PFSK-1 (cell line): ENCODE measurements at regions not wholly inside any gene's neighbourhood (a gene's known extent, or its start where the extent isn't known, plus 50 kb on each side); places are given as distances from the start of the nearest gene placed in this dataset.

Experiments used
- TAF1 ChIP-seq: IDR thresholded peaks from 2 replicates; pipeline ENCODE4 v1.6.1; 2012; ENCODE audit warnings: low read length, control low read depth, borderline replicate concordance; ENCODE audit not compliant: insufficient read depth
- TF ChIP-seq, protein P1 (sequence below), 2 experiments: IDR thresholded peaks; 2 replicates each; pipeline versions ENCODE4 v1.6.1 to v1.8.0; 2011 to 2012; ENCODE audit warnings: low read depth in 2 of 2, low read length in 2 of 2, control low read depth in 1 of 2, inconsistent platforms in 1 of 2, mild to moderate bottlenecking in 1 of 2, moderate library complexity in 1 of 2; ENCODE audit not compliant: insufficient read depth in 1 of 2

DNA sequence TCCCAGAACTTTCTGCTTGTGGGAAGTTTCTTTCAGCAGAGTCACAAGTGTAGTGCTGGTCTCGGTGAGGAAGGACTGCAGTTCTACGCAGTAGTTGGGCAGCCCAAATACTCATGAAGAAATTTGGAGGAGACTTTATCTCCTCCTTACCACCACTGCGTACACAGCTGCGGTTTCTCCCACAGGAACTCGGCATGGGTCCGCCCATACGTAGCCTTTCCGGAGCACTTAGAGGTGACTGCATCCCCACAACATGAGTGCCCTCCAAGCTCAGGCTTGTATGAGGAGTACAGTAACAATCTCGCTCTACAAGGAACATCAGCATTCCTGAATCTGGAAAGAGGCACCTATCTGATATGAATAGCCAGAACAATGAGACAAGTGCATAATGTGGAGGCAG, 549.2 kb upstream of the SEMA3D start:
- TF ChIP-seq, protein P1, sequence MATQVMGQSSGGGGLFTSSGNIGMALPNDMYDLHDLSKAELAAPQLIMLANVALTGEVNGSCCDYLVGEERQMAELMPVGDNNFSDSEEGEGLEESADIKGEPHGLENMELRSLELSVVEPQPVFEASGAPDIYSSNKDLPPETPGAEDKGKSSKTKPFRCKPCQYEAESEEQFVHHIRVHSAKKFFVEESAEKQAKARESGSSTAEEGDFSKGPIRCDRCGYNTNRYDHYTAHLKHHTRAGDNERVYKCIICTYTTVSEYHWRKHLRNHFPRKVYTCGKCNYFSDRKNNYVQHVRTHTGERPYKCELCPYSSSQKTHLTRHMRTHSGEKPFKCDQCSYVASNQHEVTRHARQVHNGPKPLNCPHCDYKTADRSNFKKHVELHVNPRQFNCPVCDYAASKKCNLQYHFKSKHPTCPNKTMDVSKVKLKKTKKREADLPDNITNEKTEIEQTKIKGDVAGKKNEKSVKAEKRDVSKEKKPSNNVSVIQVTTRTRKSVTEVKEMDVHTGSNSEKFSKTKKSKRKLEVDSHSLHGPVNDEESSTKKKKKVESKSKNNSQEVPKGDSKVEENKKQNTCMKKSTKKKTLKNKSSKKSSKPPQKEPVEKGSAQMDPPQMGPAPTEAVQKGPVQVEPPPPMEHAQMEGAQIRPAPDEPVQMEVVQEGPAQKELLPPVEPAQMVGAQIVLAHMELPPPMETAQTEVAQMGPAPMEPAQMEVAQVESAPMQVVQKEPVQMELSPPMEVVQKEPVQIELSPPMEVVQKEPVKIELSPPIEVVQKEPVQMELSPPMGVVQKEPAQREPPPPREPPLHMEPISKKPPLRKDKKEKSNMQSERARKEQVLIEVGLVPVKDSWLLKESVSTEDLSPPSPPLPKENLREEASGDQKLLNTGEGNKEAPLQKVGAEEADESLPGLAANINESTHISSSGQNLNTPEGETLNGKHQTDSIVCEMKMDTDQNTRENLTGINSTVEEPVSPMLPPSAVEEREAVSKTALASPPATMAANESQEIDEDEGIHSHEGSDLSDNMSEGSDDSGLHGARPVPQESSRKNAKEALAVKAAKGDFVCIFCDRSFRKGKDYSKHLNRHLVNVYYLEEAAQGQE (IDR thresholded peaks at IDR 0.05; ENCODE audit: insufficient read depth in 1 of 2, low read depth in 2 of 2, low read length in 2 of 2), result no peak
- TF ChIP-seq TAF1, result no peak
